Adrenal gland (tissue), 5 donors: ENCODE measurements at regions not wholly inside any gene's neighbourhood (a gene's known extent, or its start where the extent isn't known, plus 50 kb on each side); places are given as distances from the start of the nearest gene placed in this dataset.

Source experiments
- POLR2A ChIP-seq, 2 donors: fragments of 450-650 bp; IDR thresholded peaks; one replicate each; pipeline ENCODE4 v1.6.1; 2017; ENCODE audit warnings: antibody characterized with exemption in 2 of 2, mild to moderate bottlenecking in 2 of 2, moderate library complexity in 1 of 2
- TF ChIP-seq, protein P1 (sequence below), 6 experiments: fragments of 450-650 bp in 4 of 6; fragments of 200-600 bp in 2 of 6; sonication (generic) in 1 of 6; IDR thresholded peaks; 1 replicate in 5 of 6; 2 replicates in 1 of 6; pipeline versions ENCODE4 v1.5.1 to v1.8.0; 2016 to 2021; ENCODE audit warnings: antibody characterized with exemption in 6 of 6, mild to moderate bottlenecking in 2 of 6, moderate library complexity in 1 of 6
- donor health status: DM: no; HTN: no; CAD: no.

DNA sequence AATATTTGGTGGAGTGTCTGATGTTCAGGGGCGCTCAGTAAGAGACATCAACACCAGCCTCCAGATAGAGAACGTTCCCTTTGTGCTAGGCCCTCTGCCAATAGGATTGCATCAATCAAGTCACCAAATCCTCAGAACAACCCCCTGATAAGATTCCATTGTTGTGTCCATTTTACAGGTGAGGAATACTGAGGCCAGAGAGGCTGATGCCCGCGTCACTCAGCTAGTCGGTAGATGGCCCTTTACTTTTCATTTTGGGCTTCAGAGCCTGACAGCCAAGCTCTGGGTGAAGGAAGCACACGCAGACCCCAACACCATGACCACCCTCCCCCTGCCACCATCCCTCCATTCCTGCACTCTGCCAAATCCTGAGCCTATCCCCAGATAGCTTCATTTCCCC lies 406.2 kb downstream of the PTPRU start:
- TF ChIP-seq, protein P1, sequence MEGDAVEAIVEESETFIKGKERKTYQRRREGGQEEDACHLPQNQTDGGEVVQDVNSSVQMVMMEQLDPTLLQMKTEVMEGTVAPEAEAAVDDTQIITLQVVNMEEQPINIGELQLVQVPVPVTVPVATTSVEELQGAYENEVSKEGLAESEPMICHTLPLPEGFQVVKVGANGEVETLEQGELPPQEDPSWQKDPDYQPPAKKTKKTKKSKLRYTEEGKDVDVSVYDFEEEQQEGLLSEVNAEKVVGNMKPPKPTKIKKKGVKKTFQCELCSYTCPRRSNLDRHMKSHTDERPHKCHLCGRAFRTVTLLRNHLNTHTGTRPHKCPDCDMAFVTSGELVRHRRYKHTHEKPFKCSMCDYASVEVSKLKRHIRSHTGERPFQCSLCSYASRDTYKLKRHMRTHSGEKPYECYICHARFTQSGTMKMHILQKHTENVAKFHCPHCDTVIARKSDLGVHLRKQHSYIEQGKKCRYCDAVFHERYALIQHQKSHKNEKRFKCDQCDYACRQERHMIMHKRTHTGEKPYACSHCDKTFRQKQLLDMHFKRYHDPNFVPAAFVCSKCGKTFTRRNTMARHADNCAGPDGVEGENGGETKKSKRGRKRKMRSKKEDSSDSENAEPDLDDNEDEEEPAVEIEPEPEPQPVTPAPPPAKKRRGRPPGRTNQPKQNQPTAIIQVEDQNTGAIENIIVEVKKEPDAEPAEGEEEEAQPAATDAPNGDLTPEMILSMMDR (IDR thresholded peaks at IDR 0.05), result no peak
- TF ChIP-seq POLR2A (IDR thresholded peaks at IDR 0.05), result no peak
